Adipocyte (in vitro differentiated cells): ENCODE measurements at regions not wholly inside any gene's neighbourhood (a gene's known extent, or its start where the extent isn't known, plus 50 kb on each side); places are given as distances from the start of the nearest gene placed in this dataset.

Experiments used
- DNase-seq: peaks from one replicate; pipeline ENCODE4 v3.0.0-alpha.2; 2015; ENCODE audit warnings: low read depth
- H3K27me3 ChIP-seq: replicated peaks from 2 replicates; pipeline ENCODE4 v1.7.0; 2013; ENCODE audit warnings: mild to moderate bottlenecking, low read length, moderate library complexity; ENCODE audit not compliant: control insufficient read depth, insufficient read depth
- H3K36me3 ChIP-seq: 2 replicates; pipeline ENCODE4 v1.7.0; 2013; ENCODE audit warnings: low read length, mild to moderate bottlenecking, moderate library complexity; ENCODE audit not compliant: control insufficient read depth, insufficient read depth, severe bottlenecking
- H3K4me1 ChIP-seq: 2 replicates; pipeline ENCODE4 v1.7.0; 2013; ENCODE audit warnings: mild to moderate bottlenecking, low read length, moderate library complexity; ENCODE audit not compliant: control insufficient read depth, insufficient read depth
- H3K4me3 ChIP-seq: 2 replicates; pipeline ENCODE4 v1.7.0; 2013; ENCODE audit warnings: mild to moderate bottlenecking, low read length, moderate library complexity
- H3K9ac ChIP-seq: 2 replicates; pipeline ENCODE4 v1.7.0; 2013; ENCODE audit warnings: mild to moderate bottlenecking, low read length, moderate library complexity
- H3K9me3 ChIP-seq: 2 replicates; pipeline ENCODE4 v1.7.0; 2013; ENCODE audit warnings: mild to moderate bottlenecking, low read length, moderate library complexity; ENCODE audit not compliant: control insufficient read depth

DNA sequence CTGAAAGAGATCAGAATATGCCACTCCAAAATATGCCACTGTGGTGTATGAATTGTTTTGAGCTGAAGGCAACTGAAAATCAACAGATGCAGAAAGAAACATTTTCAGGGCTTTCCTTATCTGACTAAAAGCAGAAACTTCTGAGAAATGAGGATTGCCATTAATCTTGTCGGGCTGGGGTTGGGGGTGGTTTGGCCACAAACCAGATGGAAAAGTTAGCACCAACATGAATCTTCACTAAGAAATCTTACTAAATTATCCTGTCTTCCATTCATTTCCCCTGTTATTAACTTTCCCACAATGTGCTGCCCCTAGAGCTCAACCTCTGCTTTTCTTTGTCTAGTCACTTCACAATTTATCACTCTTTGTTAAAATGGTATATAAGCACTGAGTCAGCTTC, 229.9 kb upstream of the GADL1 start:
- Histone ChIP-seq H3K27me3 (no peaks in the 10 kb centered on the region), H3K9ac (no peak overlapping the region), H3K36me3 (no peaks in the 10 kb centered on the region), H3K4me3 (no peak overlapping the region), H3K9me3 (peaks cover 8% of the 10 kb centered on the region), H3K4me1 (peaks cover 5% of the 10 kb centered on the region)
- DNase-seq: no peak

- Histone ChIP-seq H3K36me3 (no peaks in the 10 kb centered on the region), H3K27me3 (no peaks in the 10 kb centered on the region), H3K4me1 (peaks cover 8% of the 10 kb centered on the region), H3K4me3 (no peak overlapping the region), H3K9me3 (peaks cover 8% of the 10 kb centered on the region), H3K9ac (no peak overlapping the region)
- no peak for DNase-seq
Observed at GRCh38 chr3:31125413-31126020, 231.1 kb upstream of the GADL1 start.

DNA sequence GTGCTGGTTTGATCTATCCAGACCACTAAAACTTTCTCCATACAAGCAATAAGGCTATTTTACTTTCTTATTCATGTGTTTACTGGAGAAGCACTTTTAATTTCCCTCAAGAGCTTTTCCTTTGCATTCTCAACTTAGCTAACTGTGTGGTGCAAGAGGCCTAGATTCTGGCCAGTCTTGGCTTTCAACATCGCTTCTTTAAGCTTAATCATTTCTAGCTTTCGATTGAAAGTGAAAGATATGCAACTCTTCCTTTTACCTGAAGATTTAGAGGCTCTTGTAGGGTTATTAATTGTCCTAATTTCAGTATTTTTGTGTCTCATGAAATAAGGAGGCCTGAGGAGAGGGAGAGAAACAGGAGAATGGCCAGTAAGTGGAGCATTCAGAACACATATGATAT, 234.8 kb upstream of the GADL1 start:
- no peak for DNase-seq
- Histone ChIP-seq H3K27me3 (no peaks in the 10 kb centered on the region), H3K9me3 (peaks cover 7% of the 10 kb centered on the region), H3K4me1 (peaks cover 8% of the 10 kb centered on the region), H3K36me3 (no peaks in the 10 kb centered on the region), H3K9ac (no peak overlapping the region), H3K4me3 (no peak overlapping the region)

DNA sequence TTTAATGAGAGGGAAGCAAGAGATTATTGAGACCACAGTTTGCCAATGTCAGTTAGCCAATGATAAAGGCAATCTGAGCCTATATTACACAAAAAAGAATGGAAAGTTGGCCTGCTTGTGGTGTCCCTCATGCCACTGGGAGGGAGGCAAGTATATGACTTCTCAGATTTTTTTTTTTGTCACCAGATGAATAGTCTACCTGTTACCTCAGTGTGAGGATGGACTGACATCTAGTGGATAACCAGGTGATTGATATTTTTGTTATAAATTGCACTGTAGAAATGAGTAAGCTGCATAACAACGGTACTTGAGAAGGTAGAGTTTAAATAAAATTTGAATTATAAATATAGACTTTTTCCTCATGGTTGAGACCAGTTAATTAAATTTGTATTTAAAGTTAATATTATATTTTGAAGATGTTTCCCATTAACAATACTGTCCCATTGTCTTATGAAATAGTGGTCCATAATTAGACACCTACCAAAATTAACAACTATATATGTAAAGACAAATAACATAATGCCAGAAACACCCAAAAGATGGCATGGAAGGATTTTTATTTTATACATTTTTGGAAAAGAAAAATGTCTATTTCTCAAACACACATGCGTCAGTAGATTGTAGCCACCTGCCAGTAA, 237.8 kb upstream of the GADL1 start:
- Histone ChIP-seq H3K4me3 (no peak overlapping the region), H3K9ac (no peak overlapping the region), H3K36me3 (no peaks in the 10 kb centered on the region), H3K4me1 (peaks cover 8% of the 10 kb centered on the region), H3K27me3 (no peaks in the 10 kb centered on the region), H3K9me3 (no peaks in the 10 kb centered on the region)
- DNase-seq: peak; percentile 48

- H3K27me3 ChIP-seq: no peaks in the 10 kb centered on the region
- no peak overlapping the region for H3K9ac ChIP-seq
- no peaks in the 10 kb centered on the region for H3K9me3 ChIP-seq
- DNase-seq: no peak
- H3K36me3 ChIP-seq: no peaks in the 10 kb centered on the region
- H3K4me1 ChIP-seq: peaks cover 8% of the 10 kb centered on the region
- H3K4me3 ChIP-seq: no peak overlapping the region
Observed at GRCh38 chr3:31133541-31133940, 239.1 kb upstream of the GADL1 start.

DNA sequence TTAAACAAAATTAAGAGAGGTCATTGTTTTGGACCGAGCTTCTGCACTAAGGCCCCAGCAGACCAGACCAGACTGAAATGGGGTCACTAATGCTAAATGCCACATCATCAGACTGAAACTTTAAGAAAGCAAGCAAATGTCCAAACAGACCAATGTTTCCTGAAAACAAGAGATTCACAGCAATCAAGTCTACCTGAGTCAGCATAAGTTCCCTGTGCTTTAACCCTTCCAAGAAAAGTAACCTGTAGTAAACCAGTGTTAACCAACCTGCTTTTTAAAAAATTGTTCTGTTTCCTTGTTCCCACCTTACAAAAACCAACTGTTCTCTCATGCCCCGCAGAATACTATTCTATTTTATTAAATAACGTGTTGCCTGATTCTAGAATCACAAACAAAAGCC, 241.1 kb upstream of the GADL1 start:
- H3K4me3 ChIP-seq: no peak overlapping the region
- H3K9ac ChIP-seq: no peak overlapping the region
- H3K36me3 ChIP-seq: no peaks in the 10 kb centered on the region
- H3K27me3 ChIP-seq: no peaks in the 10 kb centered on the region
- DNase-seq: no peak
- H3K9me3 ChIP-seq: no peaks in the 10 kb centered on the region
- H3K4me1 ChIP-seq: peaks cover 5% of the 10 kb centered on the region

- H3K4me3 ChIP-seq: no peak overlapping the region
- H3K9me3 ChIP-seq: no peaks in the 10 kb centered on the region
- H3K36me3 ChIP-seq: no peaks in the 10 kb centered on the region
- peaks cover 8% of the 10 kb centered on the region for H3K4me1 ChIP-seq
- no peak for DNase-seq
- H3K27me3 ChIP-seq: no peaks in the 10 kb centered on the region
- H3K9ac ChIP-seq: no peak overlapping the region
Observed at GRCh38 chr3:31137718-31138465, 243.4 kb upstream of the GADL1 start.

GRCh38 chr3:31140470-31140869, 246.0 kb upstream of the GADL1 start:
- Histone ChIP-seq H3K36me3 (no peaks in the 10 kb centered on the region), H3K4me1 (peaks cover 8% of the 10 kb centered on the region), H3K9me3 (no peaks in the 10 kb centered on the region), H3K27me3 (no peaks in the 10 kb centered on the region), H3K4me3 (no peak overlapping the region), H3K9ac (no peak overlapping the region)
- no peak for DNase-seq

GRCh38 chr3:31142139-31142538, 247.7 kb upstream of the GADL1 start:
- Histone ChIP-seq H3K36me3 (no peaks in the 10 kb centered on the region), H3K4me1 (peaks cover 8% of the 10 kb centered on the region)
- DNase-seq: no peak

DNA sequence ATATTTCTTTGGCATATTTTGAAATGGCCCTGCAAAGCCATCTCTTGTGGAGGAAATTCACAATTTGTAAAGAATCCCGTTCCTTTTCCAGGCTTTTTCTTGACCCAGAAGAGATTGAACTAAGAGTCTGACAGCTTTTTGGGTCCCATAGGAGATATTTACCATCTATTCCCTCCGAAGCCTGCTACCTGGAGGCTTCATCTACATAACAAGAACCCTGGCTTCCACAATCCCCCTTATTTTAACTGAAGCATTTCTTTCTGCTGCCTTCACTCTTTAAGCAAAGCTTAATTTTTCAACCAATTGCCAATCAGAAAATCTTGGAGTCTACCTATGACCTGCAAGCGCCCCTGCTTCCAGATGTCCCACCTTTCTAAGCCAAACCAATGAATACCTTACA, 248.1 kb upstream of the GADL1 start:
- H3K36me3 ChIP-seq: no peaks in the 10 kb centered on the region
- DNase-seq: no peak
- no peak overlapping the region for H3K9ac ChIP-seq
- H3K27me3 ChIP-seq: no peaks in the 10 kb centered on the region
- peaks cover 2% of the 10 kb centered on the region for H3K9me3 ChIP-seq
- H3K4me3 ChIP-seq: no peak overlapping the region
- peaks cover 8% of the 10 kb centered on the region for H3K4me1 ChIP-seq

More at GRCh38 chr3:31142139-31142538, 247.7 kb upstream of the GADL1 start:
- Histone ChIP-seq H3K4me3 (no peak overlapping the region), H3K9ac (no peak overlapping the region), H3K27me3 (no peaks in the 10 kb centered on the region), H3K9me3 (no peaks in the 10 kb centered on the region)

GRCh38 chr3:31145062-31145461, 250.6 kb upstream of the GADL1 start:
- Histone ChIP-seq H3K4me1 (peaks cover 8% of the 10 kb centered on the region), H3K36me3 (no peaks in the 10 kb centered on the region), H3K27me3 (no peaks in the 10 kb centered on the region), H3K4me3 (no peak overlapping the region), H3K9me3 (peaks cover 6% of the 10 kb centered on the region), H3K9ac (no peak overlapping the region)
- no peak for DNase-seq
